Vagina (tissue), 2 donors: ENCODE measurements at regions not wholly inside any gene's neighbourhood (a gene's known extent, or its start where the extent isn't known, plus 50 kb on each side); places are given as distances from the start of the nearest gene placed in this dataset.
"Not testable (repeated sequence)": the region's sequence is repeated elsewhere in the genome, so short reads cannot be mapped to it uniquely, and the experiment has no call there.

Source experiments
- DNase-seq, 2 donors: peaks; one replicate each; pipeline ENCODE4 v3.0.0-alpha.2; 2017; ENCODE audit errors: extremely low spot score in 2 of 2
- H3K27ac ChIP-seq: fragments of 200-600 bp; sonication (generic); one replicate; pipeline ENCODE4 v1.5.1; 2019
- H3K27me3 ChIP-seq: fragments of 200-600 bp; sonication (generic); one replicate; pipeline ENCODE4 v1.5.1; 2019
- H3K36me3 ChIP-seq, 2 donors: fragments of 200-600 bp; sonication (generic); one replicate each; pipeline ENCODE4 v1.5.1; 2017 to 2019
- H3K4me1 ChIP-seq: fragments of 200-600 bp; sonication (generic); one replicate; pipeline ENCODE4 v1.5.1; 2019
- H3K4me3 ChIP-seq, 2 donors: fragments of 200-600 bp; sonication (generic); 1 replicate in 1 of 2; 2 replicates in 1 of 2; pipeline ENCODE4 v1.5.1; 2016 to 2019
- H3K9me3 ChIP-seq: fragments of 200-600 bp; sonication (generic); one replicate; pipeline ENCODE4 v1.5.1; 2019
- CTCF ChIP-seq, 3 experiments: fragments of 450-650 bp in 2 of 3; fragments of 200-600 bp in 1 of 3; sonication (generic) in 1 of 3; IDR thresholded peaks; one replicate each; pipeline ENCODE4 v1.5.1; 2017 to 2019; ENCODE audit warnings: antibody characterized with exemption in 3 of 3, mild to moderate bottlenecking in 2 of 3, moderate library complexity in 2 of 3
- POLR2A ChIP-seq, 2 donors: fragments of 450-650 bp; IDR thresholded peaks; one replicate each; pipeline ENCODE4 v1.6.1; 2017; ENCODE audit warnings: antibody characterized with exemption in 2 of 2, mild to moderate bottlenecking in 2 of 2, moderate library complexity in 2 of 2
- POLR2AphosphoS5 ChIP-seq, 2 donors: sonication (generic); formaldehyde crosslinking; IDR thresholded peaks; one replicate each; pipeline ENCODE4 v1.9.0; 2017; ENCODE audit warnings: antibody characterized with exemption in 2 of 2, mild to moderate bottlenecking in 2 of 2, low read depth in 1 of 2; ENCODE audit not compliant: insufficient read depth in 1 of 2
- intact Hi-C: fragments of 100-400 bp; cut with DNase I; formaldehyde crosslinking; loops from one replicate; pipeline ENCODE4 v1.15.1; 2023

DNA sequence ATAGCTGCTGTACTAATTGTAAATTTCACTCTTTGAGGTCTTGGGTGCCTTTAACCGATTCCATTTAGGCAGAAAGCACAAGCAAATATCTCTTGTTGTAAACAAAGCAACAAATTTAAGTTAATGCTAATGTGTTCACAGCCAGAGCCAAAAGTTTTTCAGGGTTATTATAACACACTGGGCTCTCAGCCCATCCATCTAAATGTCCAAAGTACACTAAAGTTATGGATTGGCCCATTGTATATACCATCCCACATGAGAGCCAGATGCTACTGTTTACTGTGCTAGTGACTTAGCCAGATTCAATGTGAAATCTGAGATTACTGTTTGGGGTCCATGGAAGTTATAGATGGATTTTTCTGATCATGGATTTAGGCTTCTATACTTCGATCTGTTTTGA is 186.7 kb downstream of the LARP7 start:
- Histone ChIP-seq H3K27ac (no peak overlapping the region), H3K27me3 (no peaks in the 10 kb centered on the region), H3K4me3 (no peak overlapping the region), H3K36me3 (no peaks in the 10 kb centered on the region), H3K9me3 (no peaks in the 10 kb centered on the region), H3K4me1 (peaks cover 5% of the 10 kb centered on the region)
- intact Hi-C loops = no loop called here
- TF ChIP-seq POLR2AphosphoS5 (IDR thresholded peaks at IDR 0.05; ENCODE audit: insufficient read depth in 1 of 2, low read depth in 1 of 2) (no peak), POLR2A (IDR thresholded peaks at IDR 0.05) (no peak), CTCF (IDR thresholded peaks at IDR 0.05) (no peak)
- no peak for DNase-seq

- Histone ChIP-seq H3K4me3 (no peak overlapping the region), H3K4me1 (no peaks in the 10 kb centered on the region), H3K9me3 (no peaks in the 10 kb centered on the region), H3K27ac (no peak overlapping the region), H3K27me3 (no peaks in the 10 kb centered on the region), H3K36me3 (no peaks in the 10 kb centered on the region)
- intact Hi-C loops = no loop called here
- no peak for TF ChIP-seq POLR2AphosphoS5 (IDR thresholded peaks at IDR 0.05; ENCODE audit: insufficient read depth in 1 of 2, low read depth in 1 of 2)
- no peak for TF ChIP-seq CTCF (IDR thresholded peaks at IDR 0.05)
- TF ChIP-seq POLR2A (IDR thresholded peaks at IDR 0.05) = no peak
- no peak for DNase-seq
Observed at GRCh38 chr4:112830753-112831386, 193.9 kb downstream of the LARP7 start.

- Histone ChIP-seq H3K9me3 (no peaks in the 10 kb centered on the region), H3K36me3 (no peaks in the 10 kb centered on the region), H3K4me1 (no peaks in the 10 kb centered on the region), H3K4me3 (no peak overlapping the region), H3K27me3 (no peaks in the 10 kb centered on the region), H3K27ac (no peak overlapping the region)
- intact Hi-C loops = no loop called here
- TF ChIP-seq POLR2AphosphoS5 (IDR thresholded peaks at IDR 0.05; ENCODE audit: insufficient read depth in 1 of 2, low read depth in 1 of 2) (no peak), CTCF (IDR thresholded peaks at IDR 0.05) (no peak), POLR2A (IDR thresholded peaks at IDR 0.05) (no peak)
- no peak for DNase-seq
Observed at GRCh38 chr4:112832493-112832892, 195.6 kb downstream of the LARP7 start.

- TF ChIP-seq POLR2A (IDR thresholded peaks at IDR 0.05) (no peak), POLR2AphosphoS5 (IDR thresholded peaks at IDR 0.05; ENCODE audit: insufficient read depth in 1 of 2, low read depth in 1 of 2) (no peak), CTCF (IDR thresholded peaks at IDR 0.05) (no peak)
- H3K4me3 ChIP-seq = no peak overlapping the region
- intact Hi-C loops = no loop called here
- no peaks in the 10 kb centered on the region for H3K36me3 ChIP-seq
- no peaks in the 10 kb centered on the region for H3K9me3 ChIP-seq
- no peaks in the 10 kb centered on the region for H3K27me3 ChIP-seq
- H3K27ac ChIP-seq = no peak overlapping the region
- DNase-seq = no peak
- no peaks in the 10 kb centered on the region for H3K4me1 ChIP-seq
Observed at GRCh38 chr4:112836895-112837294, 200.0 kb downstream of the LARP7 start.

DNA sequence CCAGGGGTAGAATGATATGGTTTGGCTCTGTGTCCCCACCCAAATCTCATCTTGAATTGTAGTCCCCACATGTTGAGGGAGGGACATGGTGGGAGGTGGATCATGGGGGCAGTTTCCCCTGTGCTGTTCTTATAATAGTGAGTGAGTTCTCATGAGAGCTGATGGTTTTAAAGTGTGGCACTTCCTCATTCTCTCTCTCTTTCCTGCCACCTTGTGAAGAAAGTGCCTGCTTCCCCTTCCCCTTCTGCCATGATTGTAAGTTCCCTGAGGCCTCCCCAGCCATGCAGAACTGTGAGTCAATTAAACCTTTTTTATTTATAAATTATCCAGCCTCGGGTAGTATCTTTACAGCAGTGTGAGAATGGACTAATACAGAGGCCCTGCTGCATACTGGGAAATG is 201.1 kb downstream of the LARP7 start:
- H3K4me3 ChIP-seq, H3K27ac ChIP-seq, H3K36me3 ChIP-seq, H3K27me3 ChIP-seq, DNase-seq, intact Hi-C loops, H3K9me3 ChIP-seq, H3K4me1 ChIP-seq: not testable (repeated sequence)
